Glomerular visceral epithelial cell (primary cell): ENCODE measurements at regions not wholly inside any gene's neighbourhood (a gene's known extent, or its start where the extent isn't known, plus 50 kb on each side); places are given as distances from the start of the nearest gene placed in this dataset.

Source experiments
- DNase-seq: peaks from one replicate; pipeline ENCODE4 v3.0.0-alpha.2; 2016; ENCODE audit errors: extremely low spot score

DNA sequence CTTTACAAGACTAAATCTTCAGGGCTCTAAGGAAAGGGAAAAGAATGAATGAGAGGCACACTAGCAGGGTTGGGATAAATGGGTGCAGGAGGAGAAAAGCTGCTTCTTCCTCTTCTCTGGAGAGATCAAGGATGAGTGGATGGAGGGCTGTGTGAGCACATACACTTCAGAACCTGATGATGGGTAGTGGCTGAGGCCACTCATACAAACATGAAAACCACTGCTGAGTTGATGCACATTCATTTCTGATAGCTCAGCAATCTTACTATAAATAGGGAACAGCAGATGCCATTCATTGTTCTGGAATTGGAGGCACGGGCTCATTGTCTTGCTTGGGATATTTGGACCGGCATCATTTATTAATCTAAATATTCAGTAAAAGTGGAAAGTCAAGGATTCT lies 152.4 kb upstream of the KCTD1 start:
- no peak for DNase-seq

GRCh38 chr18:26700201-26700600 lies 151.8 kb upstream of the KCTD1 start:
- DNase-seq = no peak

DNA sequence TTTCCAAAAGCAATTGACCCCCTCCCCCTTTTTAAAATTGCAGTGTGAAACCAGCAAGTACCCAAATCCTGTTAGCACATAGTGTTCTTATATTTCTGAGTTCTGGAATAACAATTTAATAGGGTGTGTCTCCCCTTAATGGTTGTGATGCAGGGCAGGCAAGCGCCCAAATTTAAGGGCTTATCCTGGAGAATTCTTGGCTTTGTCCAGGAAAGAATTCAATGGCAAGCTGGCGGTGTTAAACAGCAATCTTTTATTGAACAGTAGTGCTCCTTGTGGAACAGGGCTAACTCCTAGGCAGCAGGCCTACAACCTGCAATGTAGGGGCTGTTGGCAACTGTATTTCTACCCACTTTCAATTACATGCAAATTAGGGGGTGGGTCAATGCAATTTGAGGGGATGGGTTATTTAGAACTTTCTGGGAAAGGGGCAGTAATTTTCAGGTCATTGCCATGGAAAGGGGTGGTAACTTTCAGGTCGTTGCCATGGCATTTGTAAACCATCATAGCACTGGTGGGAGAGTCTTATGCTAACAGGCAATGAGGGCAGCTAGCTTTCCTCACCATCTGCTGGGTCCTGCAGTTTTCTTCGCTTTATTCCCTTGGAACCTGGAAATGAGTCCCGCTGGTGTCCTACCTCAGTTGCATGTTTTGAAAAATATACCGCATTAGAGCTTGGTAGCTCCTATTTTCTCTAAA lies 149.0 kb upstream of the KCTD1 start:
- DNase-seq = no peak

DNA sequence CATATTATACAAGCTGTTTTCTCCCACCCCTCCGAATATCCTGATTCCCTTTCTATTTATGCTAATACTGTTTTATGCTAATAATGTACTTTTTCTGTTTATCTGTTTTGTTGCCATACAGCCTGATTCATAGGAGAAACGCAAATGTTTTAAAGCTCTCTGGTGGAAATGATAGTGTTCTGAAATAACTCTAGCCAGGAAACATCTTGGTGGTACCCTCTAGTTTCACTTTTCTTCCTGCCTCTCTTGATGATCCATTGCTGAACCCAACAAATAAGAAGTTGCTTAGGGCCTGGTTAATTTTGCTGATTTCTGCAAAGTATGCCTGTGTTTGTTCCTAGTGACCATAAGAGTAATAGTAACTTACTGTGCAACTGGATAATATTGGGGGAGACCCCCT lies 148.4 kb upstream of the KCTD1 start:
- no peak for DNase-seq

- DNase-seq = no peak
Measured at GRCh38 chr18:26696308-26696707, 148.0 kb upstream of the KCTD1 start.

GRCh38 chr18:26689226-26689879 lies 141.0 kb upstream of the KCTD1 start:
- no peak for DNase-seq

- no peak for DNase-seq
Measured at GRCh38 chr18:26686532-26686931, 138.2 kb upstream of the KCTD1 start.

DNA sequence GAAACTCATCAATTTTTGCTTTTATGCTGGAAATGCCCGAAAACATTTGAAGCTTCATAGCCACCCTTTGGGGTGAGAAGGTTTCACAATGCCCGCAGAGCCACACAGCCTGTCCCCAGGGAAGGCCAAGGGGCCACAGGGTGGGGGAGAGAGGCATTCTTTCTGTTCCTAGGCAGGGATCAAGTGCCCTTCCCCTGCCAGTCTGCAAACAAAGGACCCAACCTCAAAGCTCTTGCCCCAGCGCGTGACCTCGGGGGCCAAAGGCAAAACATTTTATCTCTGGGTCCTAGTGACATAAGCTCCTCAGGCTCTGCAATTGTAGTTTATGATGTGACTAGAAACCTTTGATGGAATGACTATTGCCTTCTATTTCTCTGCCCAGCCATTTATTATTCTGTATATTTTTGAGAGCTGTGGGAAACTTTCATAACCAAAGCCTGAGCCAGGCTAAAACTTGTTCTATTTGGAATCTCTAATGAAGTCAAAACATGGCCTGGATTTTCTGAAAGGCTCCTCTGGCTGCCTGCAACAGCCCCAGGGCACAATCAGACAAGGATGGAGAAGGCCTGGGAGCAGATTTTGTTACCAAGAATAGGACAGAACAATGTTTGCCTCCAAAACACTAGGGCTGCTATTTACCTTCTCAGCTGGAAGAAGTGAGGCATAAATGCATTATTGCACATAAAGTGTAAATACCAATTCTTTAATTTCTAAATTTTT lies 137.2 kb upstream of the KCTD1 start:
- no peak for DNase-seq

DNA sequence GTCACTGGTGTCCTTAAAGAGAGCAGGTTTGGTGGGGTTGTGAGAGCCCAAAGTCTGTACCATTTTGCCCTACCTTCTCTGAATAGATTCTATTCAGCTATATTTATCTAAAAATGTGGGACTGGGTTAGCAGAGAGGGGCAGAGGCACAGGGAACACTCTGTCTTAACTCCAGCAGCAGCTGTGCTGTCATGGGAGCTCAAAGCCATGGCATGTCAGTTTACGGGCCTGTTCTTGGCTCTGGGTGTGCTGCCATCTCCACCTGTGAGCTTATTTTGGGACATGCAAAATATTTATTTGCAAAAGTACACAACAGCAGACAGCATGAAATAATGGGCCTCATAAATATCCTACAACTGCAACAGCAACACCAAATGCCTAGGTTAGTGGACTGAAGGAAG lies 129.6 kb upstream of the KCTD1 start:
- no peak for DNase-seq

DNA sequence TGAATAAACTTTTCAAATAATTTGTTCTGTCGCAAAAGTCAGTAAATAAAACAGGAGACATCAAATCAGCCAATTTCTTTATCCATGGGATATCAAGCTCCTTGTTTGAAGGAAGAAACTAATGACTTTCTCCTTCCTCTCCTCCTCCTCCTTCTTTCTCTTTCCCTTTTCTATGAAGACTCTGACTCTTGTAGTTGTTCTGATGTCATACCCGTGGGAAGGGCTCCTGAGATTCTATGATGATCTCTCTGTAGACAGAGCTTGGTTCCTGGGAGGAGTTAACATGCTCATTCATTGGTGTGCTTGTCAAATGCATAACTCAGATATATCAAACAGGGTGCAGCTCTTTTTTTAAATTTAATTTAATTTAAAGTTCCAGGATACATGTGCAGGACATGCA lies 118.7 kb upstream of the KCTD1 start:
- no peak for DNase-seq

- DNase-seq = no peak
Measured at GRCh38 chr18:26662996-26663395, 114.6 kb upstream of the KCTD1 start.

DNA sequence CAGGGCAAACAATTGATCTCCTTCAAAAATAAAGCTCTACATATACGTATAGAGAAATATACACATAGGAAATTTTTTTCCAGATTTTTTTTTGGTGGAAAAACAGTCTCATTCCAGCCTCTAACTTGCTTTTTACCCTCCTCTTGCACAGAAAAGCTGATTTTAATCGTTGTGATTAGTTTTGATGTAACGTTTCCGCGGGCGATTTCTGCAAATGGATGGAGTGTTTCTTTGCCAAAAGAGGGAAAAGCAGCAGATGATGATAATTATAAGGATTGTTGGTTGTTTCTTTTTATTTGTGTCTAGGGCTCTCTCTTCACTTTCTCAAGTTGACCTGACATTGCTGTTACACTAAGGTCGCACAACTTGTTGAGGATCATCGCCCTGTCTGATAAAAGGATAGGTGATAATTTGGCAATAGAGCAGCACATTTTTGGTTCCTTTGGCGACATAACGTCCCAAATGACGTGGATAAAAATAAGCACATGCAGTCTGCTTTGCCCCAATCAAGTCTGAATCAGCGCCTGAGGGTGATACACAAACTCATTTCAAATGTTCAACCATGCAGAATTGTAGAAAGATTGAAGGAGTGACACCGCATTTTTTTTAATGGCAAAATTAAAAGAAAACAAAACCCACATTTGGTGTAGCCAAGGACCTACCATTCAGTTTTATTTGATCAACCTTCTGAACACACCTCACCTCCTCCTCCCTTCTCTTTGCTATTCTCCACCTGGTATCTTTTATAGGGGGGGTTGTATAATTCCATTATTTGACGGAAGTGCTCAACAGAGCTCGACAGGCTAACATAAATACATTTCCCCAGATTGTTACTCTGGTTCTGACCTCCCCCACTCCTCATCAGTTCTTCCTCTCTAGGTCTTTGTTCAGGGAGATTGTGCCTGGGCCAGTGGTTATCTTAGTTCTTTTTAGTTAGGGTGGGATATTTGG lies 109.6 kb upstream of the KCTD1 start:
- DNase-seq = no peak

DNA sequence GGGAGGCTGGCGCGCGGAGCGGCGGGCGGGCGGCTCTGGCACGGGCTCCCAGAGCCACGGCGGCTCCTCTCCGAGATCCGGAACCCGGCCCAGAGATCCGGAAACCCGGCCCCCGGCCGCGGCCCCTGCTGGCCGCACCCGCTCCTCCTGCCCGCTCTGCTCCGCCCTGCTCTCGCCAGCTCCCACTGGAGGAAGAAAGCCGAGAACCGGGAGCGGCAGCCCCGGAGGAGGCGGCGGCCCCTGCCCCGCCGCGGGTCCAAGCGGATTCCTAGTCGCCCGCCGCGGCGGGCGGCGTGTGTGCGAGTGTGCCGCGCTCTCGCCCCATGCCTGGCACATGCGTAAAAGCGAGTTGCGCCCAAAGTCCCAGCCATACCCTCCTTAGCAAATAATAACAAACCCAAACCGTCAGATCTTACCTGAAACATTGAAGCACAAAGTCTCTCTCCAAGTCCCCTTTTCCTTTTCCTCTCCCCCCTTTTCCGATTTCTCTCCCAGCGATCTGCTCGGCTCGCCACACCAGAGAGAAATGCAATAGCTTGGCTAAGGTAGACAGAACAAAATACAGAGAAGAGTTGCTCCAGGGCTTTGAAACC lies 108.7 kb upstream of the KCTD1 start:
- peak; percentile 63 for DNase-seq

- DNase-seq = no peak
Measured at GRCh38 chr18:26656431-26656943, 108.1 kb upstream of the KCTD1 start.

GRCh38 chr18:26655525-26656430 lies 107.4 kb upstream of the KCTD1 start:
- DNase-seq = peak; percentile 44

DNA sequence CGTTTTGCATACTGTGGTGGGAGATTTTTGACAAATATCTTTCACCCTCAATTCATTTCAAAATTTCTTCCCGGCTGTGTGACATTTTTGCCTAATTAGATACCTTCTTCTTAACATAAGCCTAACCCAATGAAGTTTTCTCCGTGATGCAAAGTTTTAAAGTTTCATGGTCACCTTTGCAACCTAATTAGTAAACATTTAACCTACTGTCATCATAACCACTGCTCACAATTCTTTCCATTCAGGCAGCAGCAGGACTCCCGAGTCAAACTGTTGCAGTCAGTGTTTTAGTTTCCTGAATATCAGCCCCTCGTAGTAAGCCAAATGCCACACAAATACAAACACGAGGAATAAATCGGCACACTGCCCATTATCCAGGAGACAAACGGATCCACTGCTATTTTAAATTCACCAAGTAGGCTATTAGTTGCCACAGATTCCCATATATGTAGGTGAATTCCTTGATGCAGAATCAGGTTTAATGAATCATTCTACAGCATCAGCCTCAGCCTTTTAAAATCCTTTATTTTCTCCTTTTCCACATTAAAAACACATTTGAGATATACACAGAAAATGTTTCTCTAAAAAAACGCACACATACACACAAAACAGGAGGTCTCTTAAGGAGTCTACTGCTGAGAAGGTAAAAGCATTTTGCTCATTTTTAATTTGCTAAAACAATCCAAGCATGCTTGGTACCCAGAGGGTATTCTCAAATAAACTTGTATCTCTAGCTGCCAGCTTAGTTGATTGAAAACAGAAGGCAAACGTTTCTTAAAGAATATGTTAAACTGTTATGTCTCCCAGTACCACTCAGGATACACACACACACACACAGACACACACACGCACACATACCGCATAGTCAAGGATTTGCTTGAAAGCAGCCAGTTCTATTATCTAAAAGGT lies 106.5 kb upstream of the KCTD1 start:
- no peak for DNase-seq

DNA sequence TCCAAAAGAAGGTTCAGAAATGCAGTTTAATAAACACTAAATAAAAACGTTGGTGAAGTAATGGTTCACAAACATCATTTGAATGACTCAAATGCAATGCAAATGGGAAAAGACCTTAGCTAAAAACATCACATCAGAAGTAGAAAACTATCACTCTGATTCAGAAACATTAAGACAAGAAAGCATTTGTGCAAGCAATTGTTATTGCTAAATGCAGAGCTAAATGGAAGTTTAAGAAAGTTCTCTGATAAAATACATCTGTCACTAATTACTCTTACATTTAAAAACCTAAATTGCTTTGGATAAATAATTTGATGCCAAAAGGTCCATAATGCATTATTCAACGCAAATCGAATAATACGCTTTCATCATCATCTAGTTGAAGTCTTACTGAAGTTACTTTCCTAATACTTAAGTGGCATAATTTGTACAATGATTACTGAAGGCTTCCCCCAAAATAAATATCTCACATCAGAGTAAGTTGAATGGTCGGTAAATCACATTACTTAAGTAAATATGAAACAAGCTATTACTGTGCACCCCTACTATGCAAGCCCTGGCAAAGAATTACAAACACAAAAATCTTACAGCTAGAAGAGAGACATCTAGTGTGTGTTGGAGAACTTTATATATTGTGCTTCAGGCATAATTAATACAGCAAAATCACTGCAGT lies 105.7 kb upstream of the KCTD1 start:
- DNase-seq = no peak

GRCh38 chr18:26652501-26652900 lies 104.1 kb upstream of the KCTD1 start:
- DNase-seq = no peak
